Common myeloid progenitor, CD34-positive (primary cell): ENCODE measurements at regions not wholly inside any gene's neighbourhood (a gene's known extent, or its start where the extent isn't known, plus 50 kb on each side); places are given as distances from the start of the nearest gene placed in this dataset.
A peak's percentile ranks its signal among the peaks of the same experiment; 100 is the strongest.
"Not testable (repeated sequence)": the region's sequence is repeated elsewhere in the genome, so short reads cannot be mapped to it uniquely, and the experiment has no call there.

Experiments used
- CTCF ChIA-PET: fragments of 350-600 bp; sonication (Branson Sonifier 250); formaldehyde crosslinking; loops from one replicate; lab custom pipeline; 2021; ENCODE audit warnings: antibody characterized with exemption; lab: Charles Lee
- POLR2A ChIA-PET: fragments of 350-600 bp; sonication (Branson Sonifier 250); formaldehyde crosslinking; loops from one replicate; lab custom pipeline; 2021; ENCODE audit warnings: antibody characterized with exemption; lab: Charles Lee
- DNase-seq, 3 donors: peaks; one replicate each; pipeline versions ENCODE4 v3.0.0 to v3.0.0-alpha.2; 2013
- H3K27ac ChIP-seq, 2 experiments: 1 replicate in 1 of 2; 2 replicates in 1 of 2; pipeline ENCODE4 v1.7.0; 2013; ENCODE audit warnings: inconsistent platforms in 2 of 2, low read length in 2 of 2, mild to moderate bottlenecking in 2 of 2, low read depth in 1 of 2, moderate library complexity in 1 of 2; ENCODE audit not compliant: severe bottlenecking in 2 of 2, insufficient read depth in 1 of 2, poor library complexity in 1 of 2
- H3K27me3 ChIP-seq, 5 experiments: replicated peaks in 2 of 5; 1 replicate in 3 of 5; 2 replicates in 2 of 5; pipeline versions ENCODE4 v1.6.1 to v1.7.0; 2013; ENCODE audit warnings: low read length in 4 of 5, mild to moderate bottlenecking in 2 of 5, moderate library complexity in 2 of 5, inconsistent platforms in 1 of 5; ENCODE audit not compliant: insufficient read depth in 5 of 5, control insufficient read depth in 4 of 5
- H3K36me3 ChIP-seq, 4 experiments: 1 replicate in 2 of 4; 2 replicates in 2 of 4; pipeline versions ENCODE4 v1.6.1 to v1.7.0; 2013; ENCODE audit warnings: low read length in 3 of 4, control low read depth in 1 of 4, mild to moderate bottlenecking in 1 of 4; ENCODE audit not compliant: control insufficient read depth in 4 of 4, insufficient read depth in 4 of 4
- H3K4me1 ChIP-seq, 4 experiments: 1 replicate in 3 of 4; 2 replicates in 1 of 4; pipeline versions ENCODE4 v1.6.1 to v1.7.1; 2013; ENCODE audit warnings: low read length in 3 of 4, mild to moderate bottlenecking in 3 of 4, control low read depth in 1 of 4, inconsistent platforms in 1 of 4, moderate library complexity in 1 of 4; ENCODE audit not compliant: control insufficient read depth in 4 of 4, insufficient read depth in 4 of 4; ENCODE audit errors: control extremely low read depth in 1 of 4
- H3K4me3 ChIP-seq, 7 experiments: 1 replicate in 4 of 7; 2 replicates in 3 of 7; pipeline versions ENCODE4 v1.5.1 to v1.7.0; 2013; ENCODE audit warnings: mild to moderate bottlenecking in 7 of 7, low read length in 6 of 7, moderate library complexity in 6 of 7, inconsistent platforms in 2 of 7, low read depth in 2 of 7, control low read depth in 1 of 7; ENCODE audit not compliant: insufficient read depth in 4 of 7, control insufficient read depth in 1 of 7; ENCODE audit errors: extremely low read depth in 1 of 7
- H3K9me3 ChIP-seq, 5 experiments: 1 replicate in 4 of 5; 2 replicates in 1 of 5; pipeline versions ENCODE4 v1.6.1 to v1.7.1; 2013; ENCODE audit warnings: low read length in 4 of 5, mild to moderate bottlenecking in 2 of 5, inconsistent platforms in 1 of 5, low read depth in 1 of 5, moderate library complexity in 1 of 5; ENCODE audit not compliant: control insufficient read depth in 4 of 5, insufficient read depth in 2 of 5; ENCODE audit errors: control extremely low read depth in 1 of 5
- WGBS: methylation state at CpG from one replicate; pipeline ENCODE4 v1.1.5; 2013; ENCODE audit not compliant: insufficient coverage; 5-methylcytosine and 5-hydroxymethylcytosine counted together

- H3K36me3 ChIP-seq, result no peaks in the 10 kb centered on the region
- no peak for DNase-seq
- no peaks in the 10 kb centered on the region for H3K9me3 ChIP-seq
- no peak overlapping the region for H3K27ac ChIP-seq
- no peak overlapping the region for H3K4me3 ChIP-seq
- no peaks in the 10 kb centered on the region for H3K4me1 ChIP-seq
- POLR2A ChIA-PET, result no interaction called here
- CTCF ChIA-PET, result interaction anchor here (0.9 to 1.7 kb wide), 5 partner anchors 9 to 185 kb away, joined by 3 to 6 read pairs (median 4); no protein-coding TSS in a partner anchor
- 91% methylated on average over 3 of the region's 3 CpGs for WGBS
- H3K27me3 ChIP-seq, result peaks cover 0 to 21% (median 3%) of the 10 kb centered on the region in 5 experiments
Observed at GRCh38 chr14:106163316-106163715, 636.9 kb downstream of the TMEM121 start.

GRCh38 chr14:106163812-106164211, 637.4 kb downstream of the TMEM121 start:
- 74% methylated on average over 3 of the region's 3 CpGs for WGBS
- POLR2A ChIA-PET, result not testable (repeated sequence)

GRCh38 chr14:106166232-106166631, 639.8 kb downstream of the TMEM121 start:
- no peaks in the 10 kb centered on the region for H3K4me1 ChIP-seq
- 78% methylated on average over 3 of the region's 3 CpGs for WGBS
- ChIA-PET POLR2A (no interaction called here), CTCF (interaction anchor here (0.8 kb wide), 1 partner anchor 11 kb away, joined by 3 read pairs; no protein-coding TSS in a partner anchor)
- H3K9me3 ChIP-seq, result no peaks in the 10 kb centered on the region
- no peak overlapping the region for H3K4me3 ChIP-seq
- no peaks in the 10 kb centered on the region for H3K36me3 ChIP-seq
- peaks cover 0 to 16% (median 3%) of the 10 kb centered on the region in 5 experiments for H3K27me3 ChIP-seq
- no peak overlapping the region for H3K27ac ChIP-seq
- no peak for DNase-seq

More at GRCh38 chr14:106163812-106164211, 637.4 kb downstream of the TMEM121 start:
- H3K4me1 ChIP-seq, H3K36me3 ChIP-seq, H3K9me3 ChIP-seq, DNase-seq, H3K27ac ChIP-seq, H3K4me3 ChIP-seq: not testable (repeated sequence)
- peaks cover 0 to 21% (median 3%) of the 10 kb centered on the region in 5 experiments for H3K27me3 ChIP-seq
- CTCF ChIA-PET, result interaction anchor here (0.9 to 1.7 kb wide), 6 partner anchors 10 to 185 kb away, joined by 3 to 6 read pairs (median 4); no protein-coding TSS in a partner anchor

- H3K9me3 ChIP-seq, result no peaks in the 10 kb centered on the region
- no peak for DNase-seq
- no peaks in the 10 kb centered on the region for H3K4me1 ChIP-seq
- H3K4me3 ChIP-seq, result no peak overlapping the region
- peaks cover 0 to 16% (median 3%) of the 10 kb centered on the region in 5 experiments for H3K27me3 ChIP-seq
- CTCF ChIA-PET, result interaction anchor here (0.6 kb wide), 1 partner anchor 57 kb away, joined by 3 read pairs; no protein-coding TSS in a partner anchor
- H3K36me3 ChIP-seq, result no peaks in the 10 kb centered on the region
- WGBS, result 71% methylated on average over 7 of the region's 10 CpGs
- H3K27ac ChIP-seq, result no peak overlapping the region
- POLR2A ChIA-PET, result no interaction called here
Observed at GRCh38 chr14:106166650-106167204, 640.3 kb downstream of the TMEM121 start.

GRCh38 chr14:106170163-106170658, 643.8 kb downstream of the TMEM121 start:
- H3K27me3 ChIP-seq, H3K36me3 ChIP-seq, H3K9me3 ChIP-seq, H3K4me1 ChIP-seq, POLR2A ChIA-PET, H3K4me3 ChIP-seq, H3K27ac ChIP-seq: not testable (repeated sequence)
- peak; percentile 59 to 74 (median 60) for DNase-seq
- CTCF ChIA-PET, result interaction anchor here (0.5 to 1.5 kb wide), 4 partner anchors 12 to 148 kb away, joined by 3 to 4 read pairs (median 4); no protein-coding TSS in a partner anchor
- 69% methylated on average over 7 of the region's 13 CpGs for WGBS

- Histone ChIP-seq H3K27ac (no peak overlapping the region), H3K9me3 (no peaks in the 10 kb centered on the region), H3K4me3 (peak overlapping the region in 1 of 7 experiments; percentile 5), H3K36me3 (no peaks in the 10 kb centered on the region), H3K4me1 (peaks cover 0 to 3% (median 0%) of the 10 kb centered on the region in 4 experiments), H3K27me3 (peaks cover 0 to 12% (median 0%) of the 10 kb centered on the region in 5 experiments)
- ChIA-PET CTCF (no interaction called here), POLR2A (no interaction called here)
- DNase-seq, result peak in 2 of 3 donors; percentile 28 to 56
- 56% methylated on average over 6 of the region's 7 CpGs for WGBS
Observed at GRCh38 chr14:106174206-106174605, 647.8 kb downstream of the TMEM121 start.
